Neural cell (in vitro differentiated cells): ENCODE measurements at regions not wholly inside any gene's neighbourhood (a gene's known extent, or its start where the extent isn't known, plus 50 kb on each side); places are given as distances from the start of the nearest gene placed in this dataset.

ENCODE experiments used
- CTCF ChIP-seq: fragments of 450-650 bp; IDR thresholded peaks from 2 replicates; pipeline ENCODE4 v1.5.1; 2014; ENCODE audit warnings: antibody characterized with exemption, mild to moderate bottlenecking, moderate library complexity; ENCODE audit not compliant: poor library complexity, severe bottlenecking
- EZH2 ChIP-seq: fragments of 200-600, 300-800 bp; shearing (Covaris generic), sonication (generic); IDR thresholded peaks from 2 replicates; pipeline ENCODE4 v1.6.1; 2014; ENCODE audit warnings: antibody characterized with exemption, low read length, borderline replicate concordance, mild to moderate bottlenecking; ENCODE audit not compliant: insufficient read depth, poor library complexity, severe bottlenecking
- POLR2AphosphoS5 ChIP-seq: IDR thresholded peaks from 2 replicates; pipeline ENCODE4 v1.6.1; 2012
- RAD21 ChIP-seq: fragments of 450-650 bp; conservative IDR thresholded peaks from 2 replicates; pipeline ENCODE4 v1.6.1; 2014; ENCODE audit warnings: antibody characterized with exemption, mild to moderate bottlenecking, moderate library complexity
- SMC3 ChIP-seq: fragments of 450-650 bp; conservative IDR thresholded peaks from 2 replicates; pipeline ENCODE4 v1.6.1; 2014; ENCODE audit warnings: antibody characterized with exemption, mild to moderate bottlenecking, moderate library complexity; ENCODE audit not compliant: poor library complexity
- TF ChIP-seq, protein P1 (sequence below): IDR thresholded peaks from 2 replicates; pipeline ENCODE4 v1.6.1; 2012; ENCODE audit warnings: borderline replicate concordance

DNA sequence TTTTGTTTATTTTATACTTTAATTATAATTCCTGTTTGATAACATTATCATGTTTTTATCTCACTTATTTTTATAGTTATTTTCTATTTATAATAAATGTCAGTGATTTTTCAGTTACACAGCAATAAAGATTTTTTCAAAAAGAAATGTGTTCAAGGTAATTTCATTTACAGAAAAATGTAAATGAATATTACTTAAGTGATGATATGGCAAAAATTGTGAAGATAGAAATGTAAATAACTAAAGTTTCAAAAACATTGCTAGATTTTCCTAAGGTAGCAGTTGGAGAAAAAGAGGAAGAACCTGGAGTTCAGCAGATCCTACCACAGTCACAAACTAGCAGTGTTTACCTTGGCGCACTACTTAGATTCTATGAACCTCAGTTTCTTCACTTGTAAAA lies 202.6 kb downstream of the RFPL4B start:
- TF ChIP-seq CTCF (no peak), POLR2AphosphoS5 (no peak), EZH2 (no peak), SMC3 (no peak), RAD21 (no peak)
- TF ChIP-seq, protein P1, sequence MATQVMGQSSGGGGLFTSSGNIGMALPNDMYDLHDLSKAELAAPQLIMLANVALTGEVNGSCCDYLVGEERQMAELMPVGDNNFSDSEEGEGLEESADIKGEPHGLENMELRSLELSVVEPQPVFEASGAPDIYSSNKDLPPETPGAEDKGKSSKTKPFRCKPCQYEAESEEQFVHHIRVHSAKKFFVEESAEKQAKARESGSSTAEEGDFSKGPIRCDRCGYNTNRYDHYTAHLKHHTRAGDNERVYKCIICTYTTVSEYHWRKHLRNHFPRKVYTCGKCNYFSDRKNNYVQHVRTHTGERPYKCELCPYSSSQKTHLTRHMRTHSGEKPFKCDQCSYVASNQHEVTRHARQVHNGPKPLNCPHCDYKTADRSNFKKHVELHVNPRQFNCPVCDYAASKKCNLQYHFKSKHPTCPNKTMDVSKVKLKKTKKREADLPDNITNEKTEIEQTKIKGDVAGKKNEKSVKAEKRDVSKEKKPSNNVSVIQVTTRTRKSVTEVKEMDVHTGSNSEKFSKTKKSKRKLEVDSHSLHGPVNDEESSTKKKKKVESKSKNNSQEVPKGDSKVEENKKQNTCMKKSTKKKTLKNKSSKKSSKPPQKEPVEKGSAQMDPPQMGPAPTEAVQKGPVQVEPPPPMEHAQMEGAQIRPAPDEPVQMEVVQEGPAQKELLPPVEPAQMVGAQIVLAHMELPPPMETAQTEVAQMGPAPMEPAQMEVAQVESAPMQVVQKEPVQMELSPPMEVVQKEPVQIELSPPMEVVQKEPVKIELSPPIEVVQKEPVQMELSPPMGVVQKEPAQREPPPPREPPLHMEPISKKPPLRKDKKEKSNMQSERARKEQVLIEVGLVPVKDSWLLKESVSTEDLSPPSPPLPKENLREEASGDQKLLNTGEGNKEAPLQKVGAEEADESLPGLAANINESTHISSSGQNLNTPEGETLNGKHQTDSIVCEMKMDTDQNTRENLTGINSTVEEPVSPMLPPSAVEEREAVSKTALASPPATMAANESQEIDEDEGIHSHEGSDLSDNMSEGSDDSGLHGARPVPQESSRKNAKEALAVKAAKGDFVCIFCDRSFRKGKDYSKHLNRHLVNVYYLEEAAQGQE: no peak
